CD14-positive monocyte (primary cell): ENCODE measurements at regions not wholly inside any gene's neighbourhood (a gene's known extent, or its start where the extent isn't known, plus 50 kb on each side); places are given as distances from the start of the nearest gene placed in this dataset.

Source experiments
- DNase-seq, 3 donors: peaks; one replicate each; pipeline ENCODE4 v3.0.0-alpha.2; 2011 to 2022
- H2AFZ ChIP-seq: 2 replicates; pipeline ENCODE4 v1.6.0; 2012; ENCODE audit warnings: mild to moderate bottlenecking, low read depth, low read length, inconsistent platforms; ENCODE audit not compliant: insufficient read depth, poor library complexity, severe bottlenecking
- H3K27ac ChIP-seq, 2 donors: 1 replicate in 1 of 2; 2 replicates in 1 of 2; pipeline ENCODE4 v1.5.1; 2012 to 2013; ENCODE audit warnings: low read length in 2 of 2, control low read depth in 1 of 2, inconsistent platforms in 1 of 2, low read depth in 1 of 2, mild to moderate bottlenecking in 1 of 2
- H3K27me3 ChIP-seq, 2 donors: one replicate each; pipeline versions ENCODE4 v1.6.0 to v1.6.1; 2011 to 2013; ENCODE audit warnings: low read length in 2 of 2; ENCODE audit not compliant: control insufficient read depth in 2 of 2, insufficient read depth in 2 of 2
- H3K36me3 ChIP-seq, 2 donors: replicated peaks in 1 of 2; 1 replicate in 1 of 2; 2 replicates in 1 of 2; pipeline versions ENCODE4 v1.5.1 to v1.6.1; 2012 to 2013; ENCODE audit warnings: low read length in 2 of 2, control low read depth in 1 of 2, inconsistent platforms in 1 of 2, mild to moderate bottlenecking in 1 of 2; ENCODE audit not compliant: insufficient read depth in 2 of 2, control insufficient read depth in 1 of 2
- H3K4me1 ChIP-seq, 2 donors: 1 replicate in 1 of 2; 2 replicates in 1 of 2; pipeline versions ENCODE4 v1.5.1 to v1.6.1; 2012 to 2013; ENCODE audit warnings: low read length in 2 of 2, control low read depth in 1 of 2, inconsistent platforms in 1 of 2, mild to moderate bottlenecking in 1 of 2, moderate library complexity in 1 of 2; ENCODE audit not compliant: insufficient read depth in 2 of 2, control insufficient read depth in 1 of 2
- H3K4me2 ChIP-seq: replicated peaks from 2 replicates; pipeline ENCODE3; 2012; ENCODE audit warnings: low read length, moderate library complexity, mild to moderate bottlenecking; ENCODE audit not compliant: poor library complexity, severe bottlenecking; ENCODE audit errors: extremely low read depth
- H3K4me3 ChIP-seq, 3 experiments: fragments of 200-600 bp in 1 of 3; sonication (generic) in 1 of 3; replicated peaks in 1 of 3; 1 replicate in 2 of 3; 2 replicates in 1 of 3; pipeline ENCODE4 v1.5.1; 2011 to 2013; ENCODE audit warnings: low read length in 3 of 3, mild to moderate bottlenecking in 3 of 3, control low read depth in 2 of 3, low read depth in 2 of 3, inconsistent platforms in 1 of 3, moderate library complexity in 1 of 3
- H3K79me2 ChIP-seq: 2 replicates; pipeline ENCODE4 v1.6.0; 2012; ENCODE audit warnings: mild to moderate bottlenecking, control low read depth, inconsistent platforms, low read length, moderate library complexity; ENCODE audit not compliant: insufficient read depth
- H3K9ac ChIP-seq: 2 replicates; pipeline ENCODE4 v1.6.0; 2017; ENCODE audit warnings: low read length, mild to moderate bottlenecking; ENCODE audit not compliant: insufficient read depth, poor library complexity, severe bottlenecking
- H3K9me3 ChIP-seq, 2 donors: replicated peaks in 1 of 2; 1 replicate in 1 of 2; 2 replicates in 1 of 2; pipeline versions ENCODE4 v1.5.1 to v1.6.1; 2012 to 2013; ENCODE audit warnings: low read length in 2 of 2, control low read depth in 1 of 2; ENCODE audit not compliant: control insufficient read depth in 1 of 2, insufficient read depth in 1 of 2
- H4K20me1 ChIP-seq: 2 replicates; pipeline ENCODE4 v1.6.0; 2012; ENCODE audit warnings: mild to moderate bottlenecking, low read length, control low read depth, moderate library complexity; ENCODE audit not compliant: insufficient read depth
- H3K27ac Mint-ChIP-seq, 7 donors: one replicate each; pipeline ENCODE4 v1.8.0; 2020; ENCODE audit warnings: mild to moderate bottlenecking in 7 of 7, mixed read lengths in 7 of 7, moderate library complexity in 6 of 7, inconsistent platforms in 2 of 7
- H3K27me3 Mint-ChIP-seq, 3 donors: one replicate each; pipeline ENCODE4 v1.8.0; 2021 to 2022; ENCODE audit warnings: low read depth in 3 of 3, mild to moderate bottlenecking in 3 of 3, mixed read lengths in 3 of 3, moderate library complexity in 3 of 3, inconsistent platforms in 1 of 3
- H3K36me3 Mint-ChIP-seq, 2 donors: one replicate each; pipeline ENCODE4 v1.8.0; 2020; ENCODE audit warnings: mixed read lengths in 2 of 2, inconsistent platforms in 1 of 2, mild to moderate bottlenecking in 1 of 2
- H3K4me1 Mint-ChIP-seq: one replicate; pipeline ENCODE4 v1.8.0; 2020; ENCODE audit warnings: mild to moderate bottlenecking, mixed read lengths
- H3K4me3 Mint-ChIP-seq, 2 donors: one replicate each; pipeline ENCODE4 v1.8.0; 2020; ENCODE audit warnings: mild to moderate bottlenecking in 2 of 2, mixed read lengths in 2 of 2, moderate library complexity in 1 of 2
- H3K9me3 Mint-ChIP-seq, 7 donors: one replicate each; pipeline ENCODE4 v1.8.0; 2020 to 2022; ENCODE audit warnings: mixed read lengths in 7 of 7, mild to moderate bottlenecking in 6 of 7, moderate library complexity in 6 of 7, inconsistent platforms in 2 of 7
- CTCF ChIP-seq: fragments of 200-600 bp; IDR thresholded peaks from one replicate; pipeline ENCODE4 v1.8.0; 2022; ENCODE audit warnings: antibody characterized with exemption, mild to moderate bottlenecking
- WGBS: methylation state at CpG from one replicate; pipeline ENCODE4 v1.1.5; 2013; ENCODE audit warnings: missing lambda C conversion rate; ENCODE audit not compliant: insufficient coverage; 5-methylcytosine and 5-hydroxymethylcytosine counted together
- intact Hi-C, 2 donors: fragments of 100-400 bp; cut with micrococcal nuclease; formaldehyde crosslinking; loops; one replicate each; pipeline versions ENCODE4 v1.15.0 to v1.15.1; 2023

- H4K20me1 ChIP-seq = no peaks in the 10 kb centered on the region
- Mint-ChIP-seq H3K9me3 (peaks cover 3 to 17% (median 8%) of the 10 kb centered on the region in 7 donors), H3K27me3 (peaks cover 0 to 4% (median 0%) of the 10 kb centered on the region in 3 donors), H3K4me1 (no peaks in the 10 kb centered on the region), H3K4me3 (no peak overlapping the region), H3K27ac (no peak overlapping the region), H3K36me3 (no peaks in the 10 kb centered on the region)
- no peak for DNase-seq
- H3K4me2 ChIP-seq = no peak overlapping the region
- no peaks in the 10 kb centered on the region for H3K36me3 ChIP-seq
- no peak overlapping the region for H3K27ac ChIP-seq
- no peak for TF ChIP-seq CTCF
- no peak overlapping the region for H2AFZ ChIP-seq
- H3K9ac ChIP-seq = no peak overlapping the region
- H3K9me3 ChIP-seq = peaks cover 3 to 14% of the 10 kb centered on the region in 2 donors
- no peaks in the 10 kb centered on the region for H3K79me2 ChIP-seq
- WGBS = 95% methylated on average over 3 of the region's 8 CpGs
- no peaks in the 10 kb centered on the region for H3K4me1 ChIP-seq
- intact Hi-C loops = no loop called here
- no peaks in the 10 kb centered on the region for H3K27me3 ChIP-seq
- H3K4me3 ChIP-seq = no peak overlapping the region
These were observed 176.2 kb downstream of the ICE1 start for GRCh38 chr5:5598547-5599113.

GRCh38 chr5:5593391-5593790, 170.9 kb downstream of the ICE1 start:
- no peaks in the 10 kb centered on the region for H3K4me1 ChIP-seq
- H3K36me3 ChIP-seq = no peaks in the 10 kb centered on the region
- Mint-ChIP-seq H3K27me3 (peaks cover 0 to 6% (median 0%) of the 10 kb centered on the region in 3 donors), H3K9me3 (peaks cover 0 to 13% (median 5%) of the 10 kb centered on the region in 7 donors), H3K4me1 (no peaks in the 10 kb centered on the region), H3K4me3 (no peak overlapping the region), H3K36me3 (no peaks in the 10 kb centered on the region), H3K27ac (no peak overlapping the region)
- no peak overlapping the region for H3K9ac ChIP-seq
- DNase-seq = no peak
- no peak overlapping the region for H2AFZ ChIP-seq
- no peaks in the 10 kb centered on the region for H4K20me1 ChIP-seq
- H3K4me3 ChIP-seq = no peak overlapping the region
- intact Hi-C loops = no loop called here
- H3K9me3 ChIP-seq = peaks cover 0 to 8% of the 10 kb centered on the region in 2 donors
- H3K27ac ChIP-seq = no peak overlapping the region
- H3K4me2 ChIP-seq = no peak overlapping the region
- H3K79me2 ChIP-seq = no peaks in the 10 kb centered on the region
- no peaks in the 10 kb centered on the region for H3K27me3 ChIP-seq
- no peak for TF ChIP-seq CTCF
